ENCODE measurements at regions not wholly inside any gene's neighbourhood (a gene's known extent, or its start where the extent isn't known, plus 50 kb on each side); places are given as distances from the start of the nearest gene placed in this dataset.
"Not testable (repeated sequence)": the region's sequence is repeated elsewhere in the genome, so short reads cannot be mapped to it uniquely, and the experiment has no call there.

DNA sequence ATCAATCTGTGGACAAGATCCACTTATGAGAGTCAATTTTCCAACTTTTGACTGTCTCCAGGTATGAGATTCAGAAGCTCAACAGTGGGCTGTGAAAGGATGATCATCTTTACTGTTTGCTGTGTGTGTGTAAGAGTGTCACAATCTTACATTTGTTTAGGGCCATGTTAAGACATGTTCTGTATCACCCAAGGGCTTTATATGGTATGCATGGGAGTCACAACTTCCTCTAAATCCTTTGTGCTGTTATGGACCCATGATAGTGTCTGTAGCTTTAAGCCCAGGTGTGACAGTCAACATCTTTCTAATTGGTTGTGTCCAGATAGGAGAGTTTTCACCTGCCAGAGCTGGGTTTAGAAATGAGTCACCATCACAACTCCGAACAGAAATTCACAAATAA lies 70.2 kb downstream of the ZNF726 start:
- not testable (repeated sequence) for DNase-seq (ENCODE audit: low spot score)

GRCh38 chr19:23986623-23987022 lies 71.9 kb downstream of the ZNF726 start:
- DNase-seq (ENCODE audit: low spot score) = no peak

- DNase-seq (ENCODE audit: low spot score) = peak; percentile 19
Observed at GRCh38 chr19:23991170-23991569, 76.5 kb downstream of the ZNF726 start.

GRCh38 chr19:23992348-23992747 lies 77.7 kb downstream of the ZNF726 start:
- no peak for DNase-seq (ENCODE audit: low spot score)

GRCh38 chr19:23993440-23993839 lies 78.8 kb downstream of the ZNF726 start:
- no peak for DNase-seq (ENCODE audit: low spot score)

- peak; percentile 6 for DNase-seq (ENCODE audit: low spot score)
Observed at GRCh38 chr19:23996549-23996948, 81.9 kb downstream of the ZNF726 start.

DNA sequence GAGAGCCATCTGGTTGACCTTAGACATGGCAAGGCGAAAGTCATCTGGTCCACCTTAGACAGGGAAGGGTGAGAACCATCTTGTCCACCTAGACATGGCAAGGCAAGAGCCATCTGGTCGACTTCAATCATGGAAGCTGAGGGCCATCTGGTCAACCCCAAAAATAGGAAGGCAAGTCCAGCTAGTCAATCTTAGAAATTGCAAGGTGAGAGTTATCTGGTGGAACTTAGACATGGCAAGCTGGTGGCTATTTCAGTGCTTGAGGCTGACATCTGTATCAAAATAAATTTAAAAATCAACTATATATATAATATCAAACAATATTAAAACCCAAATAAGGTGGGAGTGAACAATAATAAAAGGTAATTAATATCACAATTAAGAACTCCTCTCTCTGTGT lies 83.9 kb downstream of the ZNF726 start:
- DNase-seq (ENCODE audit: low spot score) = no peak

- DNase-seq (ENCODE audit: low spot score) = no peak
Observed at GRCh38 chr19:23999821-24000610, 85.3 kb downstream of the ZNF726 start.

GRCh38 chr19:24000656-24001055 lies 86.0 kb downstream of the ZNF726 start:
- no peak for DNase-seq (ENCODE audit: low spot score)

- no peak for DNase-seq (ENCODE audit: low spot score)
Observed at GRCh38 chr19:24002256-24002945, 84.6 kb upstream of the ZNF254 start.

GRCh38 chr19:24003537-24003936 lies 83.5 kb upstream of the ZNF254 start:
- DNase-seq (ENCODE audit: low spot score) = no peak

- no peak for DNase-seq (ENCODE audit: low spot score)
Observed at GRCh38 chr19:24004166-24004565, 82.8 kb upstream of the ZNF254 start.

DNA sequence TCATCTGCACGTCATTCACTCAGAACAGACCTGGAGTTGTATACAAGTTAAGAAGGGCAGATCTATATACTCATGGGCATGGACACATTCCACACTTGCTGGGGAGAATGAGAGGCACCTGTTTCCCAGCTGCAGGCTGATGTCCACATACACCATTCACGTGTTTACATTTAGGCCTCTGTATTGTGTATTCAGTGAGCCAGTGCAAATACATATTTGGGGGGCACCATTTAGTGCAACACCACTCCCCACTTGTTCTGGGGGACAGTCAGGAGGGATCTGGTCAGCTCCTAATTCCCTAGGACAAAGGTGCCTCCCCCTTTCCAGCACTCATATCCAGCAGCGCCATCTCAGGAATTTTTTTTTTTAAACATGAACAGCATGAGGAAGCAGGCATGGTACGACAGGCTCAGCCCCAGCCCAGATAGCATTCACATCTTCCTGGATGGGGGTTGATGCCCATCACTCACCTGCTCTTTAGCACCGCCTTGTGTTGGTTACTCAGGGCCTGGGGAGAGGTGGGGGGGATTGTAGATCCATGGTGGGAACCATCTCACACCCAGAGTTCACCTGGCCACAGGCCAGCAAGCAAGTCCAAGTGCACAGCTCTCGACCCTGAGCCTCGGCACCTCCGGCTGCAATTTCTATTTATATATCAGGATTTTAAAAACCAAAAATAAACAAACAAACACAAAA lies 56.9 kb upstream of the ZNF254 start:
- no peak for DNase-seq (ENCODE audit: low spot score)

DNA sequence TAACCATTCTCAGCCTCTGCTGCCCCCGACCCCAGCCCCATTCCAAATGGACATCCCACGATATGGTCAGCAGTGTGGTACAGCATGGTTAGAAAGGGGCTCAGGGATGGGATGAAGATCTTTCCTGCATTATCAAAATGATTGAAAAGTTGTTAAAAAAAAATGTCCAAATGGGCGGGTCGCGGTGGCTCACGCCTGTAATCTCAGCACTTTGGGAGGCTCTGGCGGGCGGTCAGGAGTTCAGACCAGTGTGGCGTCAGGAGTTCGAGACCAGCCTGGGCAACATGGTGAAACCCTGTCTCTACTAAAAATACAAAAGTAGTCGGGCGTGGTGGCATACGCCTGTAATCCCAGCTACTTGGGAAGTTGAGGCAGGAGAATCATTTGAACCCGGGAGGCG lies 54.3 kb upstream of the ZNF254 start:
- DNase-seq (ENCODE audit: low spot score) = no peak

GRCh38 chr19:24033301-24033962 lies 53.6 kb upstream of the ZNF254 start:
- DNase-seq (ENCODE audit: low spot score) = peak; percentile 83

DNA sequence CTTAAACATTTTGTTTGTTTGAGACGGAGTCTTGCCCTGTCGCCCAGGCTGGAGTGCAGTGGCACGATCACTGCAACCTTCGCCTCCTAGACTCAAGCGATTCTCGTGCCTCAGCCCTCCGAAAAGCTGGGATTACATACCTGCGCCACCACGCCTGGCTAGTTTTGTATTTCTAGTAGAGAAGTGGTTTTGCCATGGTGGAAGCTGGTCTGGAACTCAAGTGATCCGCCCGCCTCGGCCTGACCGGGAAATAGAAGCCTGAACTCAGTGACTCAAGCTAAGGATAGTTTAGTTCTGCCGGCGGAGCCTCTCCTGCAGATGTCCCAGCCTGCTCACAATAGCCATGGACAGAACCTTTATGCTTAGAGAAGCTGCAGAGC lies 53.0 kb upstream of the ZNF254 start:
- peak; percentile 27 for DNase-seq (ENCODE audit: low spot score)

DNA sequence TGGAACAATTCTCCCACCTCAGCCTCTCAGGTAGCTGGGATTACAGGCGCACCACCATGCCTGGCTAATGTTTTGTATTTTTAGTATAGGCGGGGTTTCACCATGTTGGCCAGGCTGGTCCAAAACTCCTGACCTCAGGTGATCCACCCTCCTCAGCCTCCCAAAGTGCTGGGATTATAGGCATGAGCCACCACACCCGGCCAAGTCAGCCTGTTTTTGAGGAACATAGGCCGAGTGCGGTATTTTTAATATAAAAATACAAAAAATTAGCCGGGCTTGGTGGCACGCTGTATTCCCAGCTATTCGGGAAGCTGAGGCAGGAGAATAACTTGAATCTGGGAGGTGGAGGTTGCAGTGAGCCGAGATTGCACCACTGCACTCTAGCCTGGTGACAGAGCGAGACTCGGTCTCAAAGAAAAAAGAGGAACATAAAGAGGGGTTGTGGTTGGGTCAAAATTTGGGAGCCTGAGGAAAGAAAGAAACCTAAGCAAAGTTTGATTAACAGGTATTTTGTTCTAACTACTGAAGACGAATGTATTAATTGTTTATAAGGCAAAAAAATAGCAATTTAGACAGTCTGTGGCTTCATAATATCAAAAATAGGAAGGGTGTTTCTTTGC lies 51.6 kb upstream of the ZNF254 start:
- DNase-seq (ENCODE audit: low spot score) = not testable (repeated sequence)
